IPS-15b (cell line): ENCODE measurements at regions not wholly inside any gene's neighbourhood (a gene's known extent, or its start where the extent isn't known, plus 50 kb on each side); places are given as distances from the start of the nearest gene placed in this dataset.

Source experiments
- H3K27me3 ChIP-seq: one replicate; pipeline ENCODE4 v1.6.1; 2013; ENCODE audit warnings: low read length; ENCODE audit not compliant: control insufficient read depth, insufficient read depth
- H3K36me3 ChIP-seq: one replicate; pipeline ENCODE4 v1.6.1; 2013; ENCODE audit warnings: low read length; ENCODE audit not compliant: control insufficient read depth, insufficient read depth
- H3K4me1 ChIP-seq: one replicate; pipeline ENCODE4 v1.6.1; 2013; ENCODE audit warnings: mild to moderate bottlenecking, low read length; ENCODE audit not compliant: control insufficient read depth, insufficient read depth
- H3K4me3 ChIP-seq: one replicate; pipeline ENCODE4 v1.5.1; 2013; ENCODE audit warnings: low read depth, low read length
- H3K9ac ChIP-seq: one replicate; pipeline ENCODE4 v1.6.1; 2013; ENCODE audit warnings: low read depth, mild to moderate bottlenecking, low read length
- H3K9me3 ChIP-seq: one replicate; pipeline ENCODE4 v1.6.1; 2013; ENCODE audit warnings: mild to moderate bottlenecking, low read length; ENCODE audit not compliant: control insufficient read depth, insufficient read depth

GRCh38 chr1:188188317-188188716 is 1359.6 kb downstream of the PLA2G4A start:
- Histone ChIP-seq H3K36me3 (no peaks in the 10 kb centered on the region), H3K9me3 (no peaks in the 10 kb centered on the region), H3K9ac (no peak overlapping the region), H3K4me3 (no peak overlapping the region), H3K4me1 (no peaks in the 10 kb centered on the region), H3K27me3 (no peaks in the 10 kb centered on the region)

DNA sequence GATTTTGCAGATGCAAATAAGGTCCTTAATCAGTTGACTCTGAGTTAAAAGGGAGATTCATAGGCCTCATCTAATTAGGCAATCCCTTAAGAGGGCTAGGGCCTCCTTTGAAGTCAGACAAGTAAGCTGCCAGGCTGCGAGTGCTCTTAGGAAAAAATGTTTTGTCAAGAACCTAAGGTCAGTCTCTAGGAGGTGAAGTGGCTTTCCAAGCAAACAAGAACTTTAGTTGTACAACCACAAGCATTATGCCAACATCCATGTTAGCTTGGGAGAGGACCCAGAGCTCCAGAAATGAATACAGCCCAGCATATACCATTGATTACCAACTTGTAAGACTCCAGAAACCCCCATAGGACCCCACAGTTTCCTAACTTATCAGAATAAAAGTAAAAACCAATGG is 1366.2 kb downstream of the PLA2G4A start:
- Histone ChIP-seq H3K9me3 (no peaks in the 10 kb centered on the region), H3K27me3 (no peaks in the 10 kb centered on the region), H3K4me3 (no peak overlapping the region), H3K36me3 (no peaks in the 10 kb centered on the region), H3K9ac (no peak overlapping the region), H3K4me1 (no peaks in the 10 kb centered on the region)

GRCh38 chr1:188218289-188218688 is 1389.5 kb downstream of the PLA2G4A start:
- no peaks in the 10 kb centered on the region for H3K27me3 ChIP-seq
- no peaks in the 10 kb centered on the region for H3K4me1 ChIP-seq
- no peak overlapping the region for H3K9ac ChIP-seq
- H3K9me3 ChIP-seq: no peaks in the 10 kb centered on the region
- H3K4me3 ChIP-seq: no peak overlapping the region
- no peaks in the 10 kb centered on the region for H3K36me3 ChIP-seq

- Histone ChIP-seq H3K27me3 (no peaks in the 10 kb centered on the region), H3K36me3 (no peaks in the 10 kb centered on the region), H3K4me3 (no peak overlapping the region), H3K9ac (no peak overlapping the region), H3K9me3 (no peaks in the 10 kb centered on the region), H3K4me1 (no peaks in the 10 kb centered on the region)
Observed at GRCh38 chr1:188220051-188220450, 1391.3 kb downstream of the PLA2G4A start.

- Histone ChIP-seq H3K36me3 (no peaks in the 10 kb centered on the region), H3K9me3 (no peaks in the 10 kb centered on the region), H3K9ac (no peak overlapping the region), H3K4me3 (no peak overlapping the region), H3K4me1 (no peaks in the 10 kb centered on the region), H3K27me3 (no peaks in the 10 kb centered on the region)
Observed at GRCh38 chr1:188224263-188224662, 1395.5 kb downstream of the PLA2G4A start.

GRCh38 chr1:188225975-188226374 is 1397.2 kb downstream of the PLA2G4A start:
- Histone ChIP-seq H3K27me3 (no peaks in the 10 kb centered on the region), H3K9me3 (no peaks in the 10 kb centered on the region), H3K9ac (no peak overlapping the region), H3K4me1 (no peaks in the 10 kb centered on the region), H3K36me3 (no peaks in the 10 kb centered on the region), H3K4me3 (no peak overlapping the region)

- Histone ChIP-seq H3K4me1 (no peaks in the 10 kb centered on the region), H3K4me3 (no peak overlapping the region), H3K36me3 (no peaks in the 10 kb centered on the region), H3K27me3 (no peaks in the 10 kb centered on the region), H3K9ac (no peak overlapping the region), H3K9me3 (no peaks in the 10 kb centered on the region)
Observed at GRCh38 chr1:188228623-188229022, 1399.9 kb downstream of the PLA2G4A start.

GRCh38 chr1:188237573-188238348 is 1409.0 kb downstream of the PLA2G4A start:
- Histone ChIP-seq H3K9me3 (no peaks in the 10 kb centered on the region), H3K4me1 (no peaks in the 10 kb centered on the region), H3K4me3 (no peak overlapping the region), H3K9ac (no peak overlapping the region), H3K36me3 (no peaks in the 10 kb centered on the region), H3K27me3 (no peaks in the 10 kb centered on the region)

DNA sequence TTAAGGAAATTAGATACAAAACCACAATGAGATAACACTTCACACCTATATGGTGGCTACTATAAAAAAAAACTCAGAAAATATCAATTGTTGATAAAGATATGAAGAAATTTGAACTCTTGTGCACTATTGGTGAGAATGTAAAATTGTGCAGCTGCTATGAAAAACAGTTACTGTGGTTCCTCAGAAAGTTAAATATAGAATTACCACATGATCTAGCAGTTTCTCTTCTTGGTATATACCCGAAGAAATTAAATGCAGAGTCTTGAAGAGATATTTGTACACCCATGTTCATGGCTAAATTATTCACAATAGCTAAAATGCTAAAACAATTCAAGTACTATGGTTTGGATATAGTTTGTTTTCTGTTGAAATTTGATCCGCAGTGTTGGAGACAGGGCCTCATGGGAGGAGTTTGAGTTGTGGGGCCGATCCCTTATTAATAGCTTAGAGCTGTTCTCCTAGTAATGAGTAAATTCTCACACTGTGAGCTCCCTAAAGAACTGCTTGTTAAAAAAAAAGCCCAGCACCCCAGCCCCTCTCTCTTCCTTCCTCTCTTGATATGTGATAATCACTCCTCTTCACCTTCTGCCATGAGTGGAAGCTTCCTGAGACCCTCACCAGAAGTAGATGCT is 1412.1 kb downstream of the PLA2G4A start:
- Histone ChIP-seq H3K9ac (no peak overlapping the region), H3K36me3 (no peaks in the 10 kb centered on the region), H3K4me3 (no peak overlapping the region), H3K27me3 (no peaks in the 10 kb centered on the region), H3K4me1 (no peaks in the 10 kb centered on the region), H3K9me3 (no peaks in the 10 kb centered on the region)

DNA sequence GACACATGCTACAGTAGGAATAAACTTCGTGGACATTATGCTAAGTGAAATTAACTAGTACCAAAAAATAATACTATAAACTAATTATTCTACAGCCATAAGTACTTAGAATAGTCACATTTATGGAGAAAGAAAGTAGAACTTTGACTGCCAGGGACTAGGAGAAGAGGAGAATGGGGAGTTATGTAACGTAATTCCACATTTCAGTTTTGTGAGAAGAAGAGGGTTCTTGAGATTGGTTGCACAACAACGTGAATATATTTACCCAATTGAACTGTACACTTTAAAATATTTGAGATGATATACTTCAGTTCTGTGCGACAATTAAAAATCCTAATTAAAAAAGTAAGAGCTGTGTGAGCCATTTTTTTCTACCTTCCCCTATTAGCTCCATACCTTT is 1412.9 kb downstream of the PLA2G4A start:
- H3K36me3 ChIP-seq: no peaks in the 10 kb centered on the region
- no peaks in the 10 kb centered on the region for H3K27me3 ChIP-seq
- no peaks in the 10 kb centered on the region for H3K9me3 ChIP-seq
- H3K9ac ChIP-seq: no peak overlapping the region
- no peaks in the 10 kb centered on the region for H3K4me1 ChIP-seq
- H3K4me3 ChIP-seq: no peak overlapping the region

DNA sequence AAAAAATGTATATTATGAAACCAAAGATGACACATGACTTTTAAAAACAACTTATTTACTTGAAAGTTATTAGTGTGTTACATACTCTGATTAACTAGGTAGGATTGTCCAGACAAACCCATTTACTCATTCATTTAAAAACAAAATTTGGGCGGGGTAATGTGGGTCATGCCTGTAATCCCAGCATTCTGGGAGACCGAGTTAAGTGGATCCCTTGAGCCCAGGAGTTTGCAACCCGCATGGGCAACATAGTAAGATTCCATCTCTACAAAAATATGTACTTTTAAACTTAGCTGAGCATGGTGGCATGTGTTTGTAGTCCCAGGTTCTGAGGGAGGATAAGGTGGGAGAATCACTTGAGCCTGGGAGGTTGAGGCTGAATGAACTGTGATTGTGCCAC is 1414.7 kb downstream of the PLA2G4A start:
- no peak overlapping the region for H3K4me3 ChIP-seq
- H3K36me3 ChIP-seq: no peaks in the 10 kb centered on the region
- no peaks in the 10 kb centered on the region for H3K4me1 ChIP-seq
- H3K9me3 ChIP-seq: no peaks in the 10 kb centered on the region
- H3K9ac ChIP-seq: no peak overlapping the region
- no peaks in the 10 kb centered on the region for H3K27me3 ChIP-seq

DNA sequence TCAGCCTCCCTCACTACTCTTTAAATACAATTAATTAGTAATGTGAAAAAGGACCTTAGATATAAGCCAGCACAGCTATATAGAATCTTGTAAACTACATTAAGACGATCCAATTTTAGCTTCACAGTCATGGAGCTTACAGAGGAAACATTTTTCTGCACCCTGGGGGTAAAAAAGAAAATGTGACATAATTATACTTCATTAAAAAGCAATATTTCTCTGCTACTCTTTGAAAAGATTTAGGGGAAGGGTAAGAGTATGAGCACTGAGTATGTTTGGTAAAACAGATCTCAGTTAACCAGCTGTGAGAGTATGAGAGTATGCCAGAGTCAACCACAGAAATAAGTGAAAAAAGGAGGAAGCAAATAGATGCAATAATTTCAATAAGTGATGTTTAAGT is 1415.9 kb downstream of the PLA2G4A start:
- Histone ChIP-seq H3K9me3 (no peaks in the 10 kb centered on the region), H3K9ac (no peak overlapping the region), H3K4me1 (no peaks in the 10 kb centered on the region), H3K4me3 (no peak overlapping the region), H3K36me3 (no peaks in the 10 kb centered on the region), H3K27me3 (no peaks in the 10 kb centered on the region)
